Bronchial epithelial cell (primary cell): ENCODE measurements at regions not wholly inside any gene's neighbourhood (a gene's known extent, or its start where the extent isn't known, plus 50 kb on each side); places are given as distances from the start of the nearest gene placed in this dataset.

ENCODE experiments used
- DNase-seq: peaks from one replicate; pipeline ENCODE4 v3.0.0-alpha.2; 2010; ENCODE audit warnings: low read depth
- FAIRE-seq: peaks from 2 replicates; lab custom pipeline; 2011; peaks lifted over from hg19 to GRCh38; lab: Jason Lieb, UNC
- H3K27me3 ChIP-seq: 2 replicates; pipeline ENCODE4 v1.5.1; 2011; ENCODE audit warnings: low read length; ENCODE audit not compliant: control insufficient read depth, insufficient read depth
- H3K36me3 ChIP-seq: 2 replicates; pipeline ENCODE4 v1.5.1; 2011; ENCODE audit warnings: low read length; ENCODE audit not compliant: control insufficient read depth, insufficient read depth
- H3K4me3 ChIP-seq: 2 replicates; pipeline ENCODE4 v1.5.1; 2011; ENCODE audit warnings: mild to moderate bottlenecking, low read depth, low read length, control low read depth
- CTCF ChIP-seq: IDR thresholded peaks from 2 replicates; pipeline ENCODE4 v1.5.1; 2011; ENCODE audit warnings: mild to moderate bottlenecking, moderate library complexity, low read length, control low read depth, inconsistent platforms; ENCODE audit not compliant: insufficient read depth, severe bottlenecking

- H3K27me3 ChIP-seq, result no peaks in the 10 kb centered on the region
- no peaks in the 10 kb centered on the region for H3K36me3 ChIP-seq
- no peak for TF ChIP-seq CTCF
- DNase-seq (no peak), FAIRE-seq (no peak)
- no peak overlapping the region for H3K4me3 ChIP-seq
These were observed 435.9 kb upstream of the MPDZ start for GRCh38 chr9:13715430-13715829.

GRCh38 chr9:13707612-13708576 lies 428.4 kb upstream of the MPDZ start:
- peak; percentile 94 for DNase-seq

GRCh38 chr9:13705918-13706317 lies 426.4 kb upstream of the MPDZ start:
- no peak for DNase-seq
- no peak for TF ChIP-seq CTCF
- FAIRE-seq, result no peak
- no peaks in the 10 kb centered on the region for H3K36me3 ChIP-seq
- no peaks in the 10 kb centered on the region for H3K27me3 ChIP-seq
- no peak overlapping the region for H3K4me3 ChIP-seq

More at GRCh38 chr9:13707612-13708576, 428.4 kb upstream of the MPDZ start:
- no peak for TF ChIP-seq CTCF
- no peaks in the 10 kb centered on the region for H3K27me3 ChIP-seq
- no peak overlapping the region for H3K4me3 ChIP-seq
- no peak for FAIRE-seq
- no peaks in the 10 kb centered on the region for H3K36me3 ChIP-seq

- H3K27me3 ChIP-seq, result no peaks in the 10 kb centered on the region
- FAIRE-seq, result no peak
- DNase-seq, result peak; percentile 53
- no peaks in the 10 kb centered on the region for H3K36me3 ChIP-seq
- TF ChIP-seq CTCF, result no peak
- H3K4me3 ChIP-seq, result no peak overlapping the region
These were observed 425.9 kb upstream of the MPDZ start for GRCh38 chr9:13705373-13705772.

GRCh38 chr9:13690595-13690994 lies 411.1 kb upstream of the MPDZ start:
- FAIRE-seq (no peak), DNase-seq (peak; percentile 73)
- no peaks in the 10 kb centered on the region for H3K27me3 ChIP-seq
- H3K4me3 ChIP-seq, result no peak overlapping the region
- H3K36me3 ChIP-seq, result no peaks in the 10 kb centered on the region
- TF ChIP-seq CTCF, result no peak
